Thyroid gland (tissue), 4 donors: ENCODE measurements at regions not wholly inside any gene's neighbourhood (a gene's known extent, or its start where the extent isn't known, plus 50 kb on each side); places are given as distances from the start of the nearest gene placed in this dataset.

Experiments
- DNase-seq, 2 donors: peaks; one replicate each; pipeline ENCODE4 v3.0.0-alpha.2; 2019
- H3K27ac ChIP-seq, 3 donors: fragments of 200-600 bp; sonication (generic); 1 replicate in 2 of 3; 2 replicates in 1 of 3; pipeline ENCODE4 v1.5.1; 2016 to 2019; ENCODE audit warnings: mild to moderate bottlenecking in 1 of 3, moderate library complexity in 1 of 3
- H3K27me3 ChIP-seq: fragments of 200-600 bp; sonication (generic); one replicate; pipeline ENCODE4 v1.5.1; 2019
- H3K36me3 ChIP-seq, 2 donors: fragments of 200-600 bp; sonication (generic); one replicate each; pipeline ENCODE4 v1.5.1; 2016 to 2019
- H3K4me1 ChIP-seq, 2 donors: fragments of 200-600 bp; sonication (generic); one replicate each; pipeline ENCODE4 v1.5.1; 2017 to 2019
- H3K4me3 ChIP-seq, 3 donors: fragments of 200-600 bp; sonication (generic); replicated peaks in 1 of 3; 1 replicate in 2 of 3; 2 replicates in 1 of 3; pipeline ENCODE4 v1.5.1; 2016; ENCODE audit warnings: mild to moderate bottlenecking in 1 of 3
- H3K9me3 ChIP-seq: fragments of 200-600 bp; sonication (generic); one replicate; pipeline ENCODE4 v1.5.1; 2017
- POLR2A ChIP-seq, 2 donors: fragments of 450-650 bp; IDR thresholded peaks; one replicate each; pipeline ENCODE4 v1.6.1; 2017; ENCODE audit warnings: antibody characterized with exemption in 2 of 2, mild to moderate bottlenecking in 2 of 2, moderate library complexity in 1 of 2
- WGBS, 2 donors: methylation state at CpG; one replicate each; pipeline ENCODE4 v1.1.5; 2017; 5-methylcytosine and 5-hydroxymethylcytosine counted together
- intact Hi-C: fragments of 100-400 bp; cut with DNase I; formaldehyde crosslinking; loops from one replicate; pipeline ENCODE4 v1.15.1; 2023
- TF ChIP-seq, protein P1 (sequence below), 6 experiments: fragments of 200-600 bp in 3 of 6; fragments of 450-650 bp in 3 of 6; sonication (generic) in 3 of 6; IDR thresholded peaks; one replicate each; pipeline ENCODE4 v1.5.1; 2016 to 2019; ENCODE audit warnings: antibody characterized with exemption in 6 of 6, mild to moderate bottlenecking in 2 of 6, inconsistent platforms in 1 of 6, moderate library complexity in 1 of 6

GRCh38 chr6:14231071-14231483, 113.5 kb downstream of the CD83 start:
- Histone ChIP-seq H3K27me3 (no peaks in the 10 kb centered on the region), H3K36me3 (no peaks in the 10 kb centered on the region), H3K27ac (peak overlapping the region; percentile 73 to 87 (median 83)), H3K4me1 (peaks cover 17 to 33% of the 10 kb centered on the region in 2 donors), H3K9me3 (no peaks in the 10 kb centered on the region), H3K4me3 (no peak overlapping the region)
- TF ChIP-seq POLR2A (IDR thresholded peaks at IDR 0.05), result peak in 1 of 2 donors; percentile 28
- TF ChIP-seq, protein P1, sequence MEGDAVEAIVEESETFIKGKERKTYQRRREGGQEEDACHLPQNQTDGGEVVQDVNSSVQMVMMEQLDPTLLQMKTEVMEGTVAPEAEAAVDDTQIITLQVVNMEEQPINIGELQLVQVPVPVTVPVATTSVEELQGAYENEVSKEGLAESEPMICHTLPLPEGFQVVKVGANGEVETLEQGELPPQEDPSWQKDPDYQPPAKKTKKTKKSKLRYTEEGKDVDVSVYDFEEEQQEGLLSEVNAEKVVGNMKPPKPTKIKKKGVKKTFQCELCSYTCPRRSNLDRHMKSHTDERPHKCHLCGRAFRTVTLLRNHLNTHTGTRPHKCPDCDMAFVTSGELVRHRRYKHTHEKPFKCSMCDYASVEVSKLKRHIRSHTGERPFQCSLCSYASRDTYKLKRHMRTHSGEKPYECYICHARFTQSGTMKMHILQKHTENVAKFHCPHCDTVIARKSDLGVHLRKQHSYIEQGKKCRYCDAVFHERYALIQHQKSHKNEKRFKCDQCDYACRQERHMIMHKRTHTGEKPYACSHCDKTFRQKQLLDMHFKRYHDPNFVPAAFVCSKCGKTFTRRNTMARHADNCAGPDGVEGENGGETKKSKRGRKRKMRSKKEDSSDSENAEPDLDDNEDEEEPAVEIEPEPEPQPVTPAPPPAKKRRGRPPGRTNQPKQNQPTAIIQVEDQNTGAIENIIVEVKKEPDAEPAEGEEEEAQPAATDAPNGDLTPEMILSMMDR (IDR thresholded peaks at IDR 0.05), result no peak
- WGBS, 2 donors, result 35 to 40% methylated on average over 6 of the region's 6 CpGs
- intact Hi-C loops, result no loop called here
- DNase-seq, result peak; percentile 87 to 89

DNA sequence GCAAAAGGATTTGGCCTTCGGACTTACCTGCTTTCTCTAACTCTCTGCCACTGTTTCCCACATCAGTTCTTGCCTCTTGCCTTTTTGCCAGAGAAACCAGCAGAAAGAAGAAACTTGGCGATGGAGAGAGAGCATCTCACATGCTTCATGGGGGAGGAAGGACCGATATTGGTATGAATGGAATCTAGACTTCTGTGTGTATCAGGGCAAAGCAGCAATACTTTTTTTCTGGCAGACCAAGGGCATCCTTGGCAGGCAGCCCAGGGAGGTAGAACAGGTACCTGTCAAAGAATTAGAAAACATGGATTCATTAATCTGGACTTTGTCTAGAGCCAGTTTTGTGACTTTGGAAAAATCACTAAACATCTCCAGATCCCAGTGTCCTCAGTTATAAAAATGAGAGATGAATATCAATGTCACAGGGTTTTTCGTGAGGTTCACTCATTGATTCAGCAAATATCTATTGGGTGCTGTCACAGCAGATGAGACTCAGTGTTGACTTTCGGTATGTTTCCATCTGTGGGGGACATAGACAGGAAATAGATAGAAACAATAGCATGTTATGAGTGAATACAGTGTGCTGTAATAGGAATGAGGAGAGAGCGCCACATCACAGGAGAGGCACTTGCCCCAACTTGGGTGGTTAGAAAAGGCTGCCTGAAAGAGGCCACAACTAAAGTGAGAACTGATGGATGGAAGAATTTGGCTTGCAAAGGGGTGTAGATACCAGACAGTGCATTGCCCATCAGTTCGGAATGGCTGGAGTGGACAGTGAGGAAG, 114.1 kb downstream of the CD83 start:
- WGBS, 2 donors, result 67 to 68% methylated on average over 7 of the region's 7 CpGs
- TF ChIP-seq POLR2A (IDR thresholded peaks at IDR 0.05), result no peak
- TF ChIP-seq, protein P1 (IDR thresholded peaks at IDR 0.05), result no peak
- peak; percentile 95 to 97 for DNase-seq
- intact Hi-C loops, result no loop called here
- no peaks in the 10 kb centered on the region for H3K9me3 ChIP-seq
- no peak overlapping the region for H3K4me3 ChIP-seq
- no peaks in the 10 kb centered on the region for H3K36me3 ChIP-seq
- H3K4me1 ChIP-seq, result peaks cover 17 to 33% of the 10 kb centered on the region in 2 donors
- peak overlapping the region; percentile 58 to 83 (median 73) for H3K27ac ChIP-seq
- H3K27me3 ChIP-seq, result no peaks in the 10 kb centered on the region

- Histone ChIP-seq H3K27ac (peak overlapping the region in 2 of 3 donors; percentile 5 to 58), H3K4me1 (peaks cover 17 to 33% of the 10 kb centered on the region in 2 donors), H3K36me3 (no peaks in the 10 kb centered on the region), H3K27me3 (no peaks in the 10 kb centered on the region), H3K4me3 (no peak overlapping the region), H3K9me3 (no peaks in the 10 kb centered on the region)
- 77 to 94% methylated on average over 2 of the region's 2 CpGs for whole genome bisulfite sequencing, 2 donors
- TF ChIP-seq POLR2A (IDR thresholded peaks at IDR 0.05), result no peak
- TF ChIP-seq, protein P1 (IDR thresholded peaks at IDR 0.05), result no peak
- intact Hi-C loops, result no loop called here
- no peak for DNase-seq
These were observed 115.3 kb downstream of the CD83 start for GRCh38 chr6:14232889-14233288.

GRCh38 chr6:14235653-14236356, 118.2 kb downstream of the CD83 start:
- TF ChIP-seq, protein P1 (IDR thresholded peaks at IDR 0.05), result no peak
- no peak for TF ChIP-seq POLR2A (IDR thresholded peaks at IDR 0.05)
- no peak overlapping the region for H3K27ac ChIP-seq
- DNase-seq, result no peak
- intact Hi-C loops, result no loop called here
- H3K36me3 ChIP-seq, result no peaks in the 10 kb centered on the region
- peaks cover 7 to 13% of the 10 kb centered on the region in 2 donors for H3K4me1 ChIP-seq
- H3K9me3 ChIP-seq, result no peaks in the 10 kb centered on the region
- H3K4me3 ChIP-seq, result no peak overlapping the region
- no peaks in the 10 kb centered on the region for H3K27me3 ChIP-seq
- 79 to 82% methylated on average over 8 of the region's 8 CpGs for WGBS, 2 donors

- Histone ChIP-seq H3K27ac (no peak overlapping the region), H3K4me1 (no peaks in the 10 kb centered on the region), H3K4me3 (no peak overlapping the region), H3K9me3 (no peaks in the 10 kb centered on the region), H3K27me3 (no peaks in the 10 kb centered on the region), H3K36me3 (no peaks in the 10 kb centered on the region)
- intact Hi-C loops, result no loop called here
- TF ChIP-seq, protein P1 (IDR thresholded peaks at IDR 0.05), result no peak
- TF ChIP-seq POLR2A (IDR thresholded peaks at IDR 0.05), result no peak
- 96 to 97% methylated on average over 2 of the region's 2 CpGs for WGBS, 2 donors
- DNase-seq, result no peak
These were observed 121.5 kb downstream of the CD83 start for GRCh38 chr6:14239097-14239496.
